ENCODE measurements at regions not wholly inside any gene's neighbourhood (a gene's known extent, or its start where the extent isn't known, plus 50 kb on each side); places are given as distances from the start of the nearest gene placed in this dataset.

DNA sequence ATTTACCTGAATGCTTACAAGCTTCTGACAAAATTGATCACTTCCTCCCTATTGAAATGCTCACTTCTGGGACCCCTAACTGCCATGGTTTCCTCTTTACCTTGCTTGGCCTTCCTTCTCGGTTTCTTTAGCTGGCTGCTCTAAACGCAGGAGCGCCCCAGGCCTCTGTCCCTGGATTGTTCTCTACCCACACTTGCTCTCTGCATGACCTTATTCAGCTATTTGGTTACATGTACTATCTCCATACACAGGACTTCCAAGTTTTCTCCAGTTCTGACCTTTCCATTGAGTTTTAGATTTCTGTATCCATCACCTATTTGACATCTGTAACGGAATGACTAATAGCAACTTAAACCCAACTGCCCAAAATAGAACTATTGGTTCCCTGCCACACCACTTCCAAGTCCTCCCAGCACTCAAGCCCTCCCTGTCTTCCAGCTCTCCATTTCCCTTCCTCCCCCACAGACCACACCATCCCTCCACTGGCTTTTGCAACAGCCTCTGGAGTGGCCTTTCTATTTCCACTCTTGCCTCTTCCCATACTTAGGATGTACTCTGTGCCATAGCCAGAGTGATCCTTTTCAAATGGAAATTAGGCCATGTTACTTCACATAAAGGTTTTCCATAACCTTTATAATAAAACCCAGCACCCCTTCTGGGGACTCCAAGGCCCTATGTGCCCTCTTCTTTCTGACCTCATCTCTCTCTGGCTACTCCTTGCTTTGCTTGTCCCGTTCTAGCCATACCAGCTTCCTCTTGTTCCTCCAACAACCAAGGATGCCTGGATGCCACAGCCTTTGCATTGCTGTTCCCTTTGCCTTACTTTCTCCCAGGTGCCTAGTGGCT lies 202.2 kb downstream of the AEBP2 start:
- peaks cover 7% of the 10 kb centered on the region for H3K9me3 Mint-ChIP-seq
- peaks cover 7% of the 10 kb centered on the region for H3K36me3 Mint-ChIP-seq (ENCODE audit: low read depth)
- no peak for DNase-seq
- no peak overlapping the region for H3K4me3 Mint-ChIP-seq
- H3K27me3 Mint-ChIP-seq (ENCODE audit: insufficient read depth), result no peaks in the 10 kb centered on the region; the same call in 1 of the 2 replicates
- no peak overlapping the region for H3K27ac Mint-ChIP-seq
- TF ChIP-seq, protein P1, sequence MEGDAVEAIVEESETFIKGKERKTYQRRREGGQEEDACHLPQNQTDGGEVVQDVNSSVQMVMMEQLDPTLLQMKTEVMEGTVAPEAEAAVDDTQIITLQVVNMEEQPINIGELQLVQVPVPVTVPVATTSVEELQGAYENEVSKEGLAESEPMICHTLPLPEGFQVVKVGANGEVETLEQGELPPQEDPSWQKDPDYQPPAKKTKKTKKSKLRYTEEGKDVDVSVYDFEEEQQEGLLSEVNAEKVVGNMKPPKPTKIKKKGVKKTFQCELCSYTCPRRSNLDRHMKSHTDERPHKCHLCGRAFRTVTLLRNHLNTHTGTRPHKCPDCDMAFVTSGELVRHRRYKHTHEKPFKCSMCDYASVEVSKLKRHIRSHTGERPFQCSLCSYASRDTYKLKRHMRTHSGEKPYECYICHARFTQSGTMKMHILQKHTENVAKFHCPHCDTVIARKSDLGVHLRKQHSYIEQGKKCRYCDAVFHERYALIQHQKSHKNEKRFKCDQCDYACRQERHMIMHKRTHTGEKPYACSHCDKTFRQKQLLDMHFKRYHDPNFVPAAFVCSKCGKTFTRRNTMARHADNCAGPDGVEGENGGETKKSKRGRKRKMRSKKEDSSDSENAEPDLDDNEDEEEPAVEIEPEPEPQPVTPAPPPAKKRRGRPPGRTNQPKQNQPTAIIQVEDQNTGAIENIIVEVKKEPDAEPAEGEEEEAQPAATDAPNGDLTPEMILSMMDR (IDR thresholded peaks at IDR 0.05), result no peak
- H3K4me1 Mint-ChIP-seq (ENCODE audit: low read depth), result peaks cover 19% of the 10 kb centered on the region

- H3K9me3 Mint-ChIP-seq, result peaks cover 8% of the 10 kb centered on the region
- no peak overlapping the region for H3K27ac Mint-ChIP-seq
- H3K4me1 Mint-ChIP-seq (ENCODE audit: low read depth), result peaks cover 19% of the 10 kb centered on the region
- DNase-seq, result no peak
- H3K27me3 Mint-ChIP-seq (ENCODE audit: insufficient read depth), result no peaks in the 10 kb centered on the region; the same call in 1 of the 2 replicates
- TF ChIP-seq, protein P1 (IDR thresholded peaks at IDR 0.05), result no peak
- peaks cover 12% of the 10 kb centered on the region for H3K36me3 Mint-ChIP-seq (ENCODE audit: low read depth)
- H3K4me3 Mint-ChIP-seq, result no peak overlapping the region
Measured at GRCh38 chr12:19642345-19642744, 203.1 kb downstream of the AEBP2 start.

- H3K36me3 Mint-ChIP-seq (ENCODE audit: low read depth), result peaks cover 12% of the 10 kb centered on the region
- H3K9me3 Mint-ChIP-seq, result peaks cover 8% of the 10 kb centered on the region
- no peak overlapping the region for H3K4me3 Mint-ChIP-seq
- H3K27ac Mint-ChIP-seq, result no peak overlapping the region
- no peaks in the 10 kb centered on the region; the same call in 1 of the 2 replicates for H3K27me3 Mint-ChIP-seq (ENCODE audit: insufficient read depth)
- DNase-seq, result peak; percentile 50
- TF ChIP-seq, protein P1 (IDR thresholded peaks at IDR 0.05), result peak; percentile 73
- peaks cover 27% of the 10 kb centered on the region for H3K4me1 Mint-ChIP-seq (ENCODE audit: low read depth)
Measured at GRCh38 chr12:19643635-19644034, 204.3 kb downstream of the AEBP2 start.

DNA sequence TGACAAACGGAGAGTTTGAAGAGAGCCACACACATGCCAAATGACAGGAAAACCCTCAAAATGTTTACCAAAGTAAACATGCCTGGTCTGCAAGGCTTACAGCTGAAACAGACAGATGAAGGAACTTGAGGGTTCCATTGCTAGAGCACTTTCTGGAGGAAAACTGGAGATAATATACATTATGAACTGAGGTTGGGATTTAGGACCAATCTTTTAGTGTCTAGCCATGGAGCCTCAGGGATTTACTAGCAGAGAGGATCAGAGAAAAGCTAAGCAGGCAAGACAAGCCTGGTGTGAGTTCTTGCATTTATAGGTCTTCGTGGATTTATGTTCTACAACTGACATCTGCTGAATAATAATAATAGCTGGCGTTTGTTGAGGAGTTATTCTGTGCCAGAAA lies 205.3 kb downstream of the AEBP2 start:
- H3K4me3 Mint-ChIP-seq, result no peak overlapping the region
- DNase-seq, result no peak
- no peaks in the 10 kb centered on the region; the same call in 1 of the 2 replicates for H3K27me3 Mint-ChIP-seq (ENCODE audit: insufficient read depth)
- peaks cover 27% of the 10 kb centered on the region for H3K4me1 Mint-ChIP-seq (ENCODE audit: low read depth)
- peaks cover 12% of the 10 kb centered on the region for H3K36me3 Mint-ChIP-seq (ENCODE audit: low read depth)
- no peak overlapping the region for H3K27ac Mint-ChIP-seq
- H3K9me3 Mint-ChIP-seq, result peaks cover 8% of the 10 kb centered on the region
- TF ChIP-seq, protein P1 (IDR thresholded peaks at IDR 0.05), result no peak

DNA sequence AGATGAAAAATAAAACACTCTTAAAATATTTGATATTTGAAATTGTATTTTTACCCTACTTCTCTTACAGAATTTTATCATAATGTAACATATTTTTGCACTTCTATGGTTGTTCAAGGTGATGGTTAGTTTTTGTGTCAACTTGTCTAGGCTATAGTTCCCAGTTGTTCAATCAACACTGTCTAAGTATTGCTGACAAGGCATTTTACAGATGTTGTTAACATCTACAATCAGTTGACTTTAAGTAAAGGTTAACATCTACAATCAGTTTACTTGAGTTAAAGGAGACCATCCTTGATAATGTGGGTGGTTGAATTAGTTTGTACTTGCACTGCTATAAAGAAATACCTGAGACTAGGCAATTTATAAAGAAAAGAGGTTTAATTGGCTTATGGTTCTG lies 206.5 kb downstream of the AEBP2 start:
- H3K4me3 Mint-ChIP-seq, result no peak overlapping the region
- no peak overlapping the region for H3K27ac Mint-ChIP-seq
- no peak for DNase-seq
- peaks cover 12% of the 10 kb centered on the region for H3K36me3 Mint-ChIP-seq (ENCODE audit: low read depth)
- TF ChIP-seq, protein P1 (IDR thresholded peaks at IDR 0.05), result no peak
- H3K9me3 Mint-ChIP-seq, result peaks cover 8% of the 10 kb centered on the region
- H3K27me3 Mint-ChIP-seq (ENCODE audit: insufficient read depth), result no peaks in the 10 kb centered on the region
- peaks cover 27% of the 10 kb centered on the region for H3K4me1 Mint-ChIP-seq (ENCODE audit: low read depth)
